WI38 (cell line): ENCODE measurements at regions not wholly inside any gene's neighbourhood (a gene's known extent, or its start where the extent isn't known, plus 50 kb on each side); places are given as distances from the start of the nearest gene placed in this dataset.

Experiments
- H3K4me3 ChIP-seq: 2 replicates; pipeline ENCODE4 v1.5.1; 2011; ENCODE audit warnings: low read depth, mild to moderate bottlenecking, control low read depth, low read length
- CTCF ChIP-seq: IDR thresholded peaks from 2 replicates; pipeline ENCODE4 v1.5.1; 2012; ENCODE audit warnings: low read depth, mild to moderate bottlenecking, control low read depth, low read length

DNA sequence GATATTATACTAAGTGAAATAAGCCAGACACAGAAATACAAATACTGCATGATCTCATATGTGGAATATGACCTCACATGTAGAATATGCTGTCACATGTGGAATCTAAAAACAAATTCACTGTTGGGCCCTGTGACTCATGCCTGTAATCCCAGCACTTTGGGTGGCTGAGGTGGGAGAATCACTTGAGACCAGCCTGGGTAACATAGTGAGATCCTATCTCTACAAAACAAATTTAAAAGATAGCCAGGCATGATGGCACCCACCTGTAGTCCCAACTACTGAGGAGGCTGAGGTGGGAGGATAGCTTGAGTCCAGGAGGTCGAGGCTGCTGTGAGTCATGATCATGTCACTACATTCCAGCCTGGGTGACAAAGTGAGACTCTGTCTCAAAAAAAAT lies 160.3 kb downstream of the PTEN start:
- no peak for TF ChIP-seq CTCF
- no peak overlapping the region for H3K4me3 ChIP-seq

DNA sequence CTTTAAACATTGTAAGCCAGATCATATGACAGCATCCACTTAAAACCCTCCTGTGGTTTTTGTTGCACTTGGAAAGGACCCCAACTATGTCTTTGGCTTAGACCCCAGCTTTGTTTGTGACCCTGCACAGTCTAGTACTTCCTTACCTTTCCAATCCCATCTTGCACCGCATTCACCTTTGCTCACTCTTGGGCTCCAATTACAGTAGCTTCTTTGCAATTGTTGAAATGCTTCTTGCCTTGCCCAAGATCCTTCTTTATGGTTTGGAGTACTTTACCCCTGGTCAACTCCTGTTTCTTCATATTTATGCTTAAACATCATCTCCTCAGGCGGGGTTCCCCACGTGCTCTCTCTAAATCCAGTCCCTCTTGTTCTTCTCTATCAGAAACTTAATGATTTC lies 162.6 kb downstream of the PTEN start:
- TF ChIP-seq CTCF: no peak
- no peak overlapping the region for H3K4me3 ChIP-seq

DNA sequence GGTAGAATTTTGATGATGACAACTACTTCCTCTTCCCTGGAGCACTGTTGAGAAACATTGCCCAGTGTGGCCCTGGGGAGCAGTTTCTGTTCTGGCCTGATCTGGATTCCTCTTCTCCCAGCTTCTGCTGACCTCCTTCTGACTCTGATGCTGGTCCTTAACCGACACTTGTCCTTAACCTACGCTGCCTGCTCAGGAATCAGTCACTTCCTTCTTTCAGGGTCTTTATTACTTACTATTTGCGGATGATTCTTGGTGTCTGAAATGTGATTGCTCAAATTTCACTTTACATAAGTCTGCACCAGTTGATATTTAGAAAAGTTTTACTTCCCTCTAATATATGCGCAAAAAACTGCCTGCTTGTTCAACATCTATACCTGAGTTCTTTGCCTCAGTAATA lies 164.1 kb downstream of the PTEN start:
- TF ChIP-seq CTCF: no peak
- no peak overlapping the region for H3K4me3 ChIP-seq

GRCh38 chr10:88028072-88028471 lies 164.6 kb downstream of the PTEN start:
- H3K4me3 ChIP-seq: no peak overlapping the region
- no peak for TF ChIP-seq CTCF

DNA sequence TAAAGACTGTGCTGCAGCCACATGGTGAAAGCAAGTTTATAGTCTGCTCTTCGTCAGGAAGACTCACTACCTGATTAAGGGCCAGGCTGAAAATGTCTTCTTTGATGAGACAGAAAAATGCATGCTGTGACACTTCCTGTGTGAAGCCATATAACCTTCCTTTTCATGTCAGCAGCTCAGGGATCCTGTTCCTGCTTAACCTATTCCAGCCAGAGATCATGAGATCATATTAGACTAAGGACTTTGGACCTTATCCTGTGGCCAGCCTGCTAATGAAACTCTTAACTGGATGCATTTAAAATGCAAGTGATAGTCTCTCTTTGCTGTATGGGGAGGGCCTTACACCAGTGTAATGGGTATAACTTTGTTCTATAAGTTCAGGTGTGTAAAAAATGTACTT lies 165.2 kb downstream of the PTEN start:
- no peak overlapping the region for H3K4me3 ChIP-seq
- TF ChIP-seq CTCF: no peak

DNA sequence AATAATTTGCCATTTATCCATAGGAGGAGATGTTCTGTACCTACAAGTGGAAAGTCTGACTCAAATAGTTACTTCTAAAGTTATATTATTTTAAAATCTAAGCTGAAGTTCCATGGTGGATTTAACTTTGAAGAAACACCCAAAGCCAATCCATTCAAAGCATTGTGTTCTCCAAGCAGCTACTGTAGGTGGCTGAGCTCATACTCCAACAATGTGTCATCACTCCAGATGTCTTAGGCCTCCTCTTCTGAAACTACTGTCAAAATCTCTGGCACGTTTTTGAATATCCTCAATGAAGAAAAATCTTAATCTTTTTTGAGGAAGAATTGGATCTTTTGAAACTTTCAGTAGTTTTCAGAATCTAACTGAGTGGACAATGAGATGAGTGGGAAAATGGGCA lies 169.1 kb downstream of the PTEN start:
- no peak for TF ChIP-seq CTCF
- H3K4me3 ChIP-seq: no peak overlapping the region

- H3K4me3 ChIP-seq: no peak overlapping the region
- TF ChIP-seq CTCF: no peak
Measured at GRCh38 chr10:88033385-88033784, 170.0 kb downstream of the PTEN start.

DNA sequence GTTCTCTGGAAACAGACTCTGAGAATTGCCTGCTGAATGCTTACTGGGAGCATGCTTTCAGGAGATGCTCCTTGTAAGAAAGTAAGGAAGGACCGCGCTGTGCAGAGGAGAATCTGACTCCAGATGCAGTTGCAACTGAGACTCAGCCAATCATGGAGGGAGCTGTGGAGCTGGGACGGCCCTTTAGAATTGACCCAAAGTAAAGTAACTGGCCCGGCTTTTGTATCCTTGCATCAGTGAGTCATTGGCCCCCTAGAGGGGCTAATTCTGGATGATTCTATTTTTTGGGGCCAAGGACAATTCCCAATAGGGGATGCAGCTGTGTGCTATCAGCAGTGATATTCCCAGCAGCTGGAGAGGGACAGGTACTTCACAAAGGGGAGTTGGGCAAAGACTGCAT lies 170.4 kb downstream of the PTEN start:
- TF ChIP-seq CTCF: no peak
- no peak overlapping the region for H3K4me3 ChIP-seq
